Fibroblast of skin of scalp (primary cell): ENCODE measurements at regions not wholly inside any gene's neighbourhood (a gene's known extent, or its start where the extent isn't known, plus 50 kb on each side); places are given as distances from the start of the nearest gene placed in this dataset.
"Not testable (repeated sequence)": the region's sequence is repeated elsewhere in the genome, so short reads cannot be mapped to it uniquely, and the experiment has no call there.

Experiments
- DNase-seq: peaks from one replicate; pipeline ENCODE4 v3.0.0-alpha.2; 2013

- DNase-seq: no peak
These were observed 107.9 kb upstream of the RAB4A start for GRCh38 chr1:229162825-229163515.

GRCh38 chr1:229164348-229164747 lies 106.6 kb upstream of the RAB4A start:
- no peak for DNase-seq

GRCh38 chr1:229164836-229165735 lies 105.8 kb upstream of the RAB4A start:
- DNase-seq: no peak

- no peak for DNase-seq
These were observed 103.6 kb upstream of the RAB4A start for GRCh38 chr1:229167318-229167717.

- no peak for DNase-seq
These were observed 101.5 kb upstream of the RAB4A start for GRCh38 chr1:229169399-229169798.

- DNase-seq: no peak
These were observed 100.6 kb upstream of the RAB4A start for GRCh38 chr1:229170274-229170673.

GRCh38 chr1:229170778-229171505 lies 100.0 kb upstream of the RAB4A start:
- no peak for DNase-seq

GRCh38 chr1:229171934-229172333 lies 99.0 kb upstream of the RAB4A start:
- no peak for DNase-seq

GRCh38 chr1:229173491-229174476 lies 97.1 kb upstream of the RAB4A start:
- not testable (repeated sequence) for DNase-seq

GRCh38 chr1:229175297-229175696 lies 95.6 kb upstream of the RAB4A start:
- not testable (repeated sequence) for DNase-seq

- DNase-seq: not testable (repeated sequence)
These were observed 94.5 kb upstream of the RAB4A start for GRCh38 chr1:229176457-229176856.

GRCh38 chr1:229180161-229180560 lies 90.8 kb upstream of the RAB4A start:
- no peak for DNase-seq

GRCh38 chr1:229181419-229181818 lies 89.5 kb upstream of the RAB4A start:
- DNase-seq: no peak

- no peak for DNase-seq
These were observed 87.3 kb upstream of the RAB4A start for GRCh38 chr1:229183588-229183987.

GRCh38 chr1:229184066-229184465 lies 86.8 kb upstream of the RAB4A start:
- DNase-seq: no peak

- DNase-seq: no peak
These were observed 84.9 kb upstream of the RAB4A start for GRCh38 chr1:229185963-229186362.

- no peak for DNase-seq
These were observed 84.4 kb upstream of the RAB4A start for GRCh38 chr1:229186373-229187056.

- peak; percentile 51 for DNase-seq
These were observed 80.8 kb upstream of the RAB4A start for GRCh38 chr1:229190057-229190575.

GRCh38 chr1:229191066-229191674 lies 79.7 kb upstream of the RAB4A start:
- peak; percentile 31 for DNase-seq

- DNase-seq: peak; percentile 51
These were observed 78.9 kb upstream of the RAB4A start for GRCh38 chr1:229192031-229192430.

- DNase-seq: no peak
These were observed 78.1 kb upstream of the RAB4A start for GRCh38 chr1:229192853-229193252.
